ENCODE measurements at regions not wholly inside any gene's neighbourhood (a gene's known extent, or its start where the extent isn't known, plus 50 kb on each side); places are given as distances from the start of the nearest gene placed in this dataset.

GRCh38 chr1:208722592-208722991, 478.4 kb upstream of the PLXNA2 start:
- TF ChIP-seq TAF1 (IDR thresholded peaks at IDR 0.05; ENCODE audit: low read depth) (no peak), POLR2AphosphoS5 (IDR thresholded peaks at IDR 0.05) (no peak)
- Histone ChIP-seq H3F3A (ENCODE audit: insufficient read depth, low read length, poor library complexity, severe bottlenecking) (no peaks in the 10 kb centered on the region), H3K36me3 (ENCODE audit: insufficient read depth, low read length) (no peaks in the 10 kb centered on the region), H3K79me2 (replicated peaks; ENCODE audit: insufficient read depth, low read length) (no peaks in the 10 kb centered on the region), H4K20me1 (ENCODE audit: insufficient read depth) (no peaks in the 10 kb centered on the region), H3K9ac (ENCODE audit: low read length) (no peak overlapping the region), H3K27me3 (ENCODE audit: insufficient read depth, low read depth, low read length) (no peaks in the 10 kb centered on the region), H3K27ac (ENCODE audit: low read length) (no peak overlapping the region), H3K4me3 (ENCODE audit: low read length) (no peak overlapping the region), H3K4me2 (ENCODE audit: low read length) (no peak overlapping the region), H3K9me2 (ENCODE audit: insufficient read depth, low read length) (no peaks in the 10 kb centered on the region), H3K9me3 (ENCODE audit: low read length) (peaks cover 7% of the 10 kb centered on the region), H2AFZ (ENCODE audit: low read depth, low read length) (no peak overlapping the region)

- Histone ChIP-seq H3K4me2 (ENCODE audit: low read length) (no peak overlapping the region), H4K20me1 (ENCODE audit: insufficient read depth) (no peaks in the 10 kb centered on the region), H3K27me3 (ENCODE audit: insufficient read depth, low read depth, low read length) (no peaks in the 10 kb centered on the region), H3F3A (ENCODE audit: insufficient read depth, low read length, poor library complexity, severe bottlenecking) (no peaks in the 10 kb centered on the region), H3K79me2 (replicated peaks; ENCODE audit: insufficient read depth, low read length) (no peaks in the 10 kb centered on the region), H3K4me3 (ENCODE audit: low read length) (no peak overlapping the region), H3K36me3 (ENCODE audit: insufficient read depth, low read length) (no peaks in the 10 kb centered on the region), H2AFZ (ENCODE audit: low read depth, low read length) (no peak overlapping the region), H3K9ac (ENCODE audit: low read length) (no peak overlapping the region), H3K9me3 (ENCODE audit: low read length) (peaks cover 7% of the 10 kb centered on the region), H3K9me2 (ENCODE audit: insufficient read depth, low read length) (no peaks in the 10 kb centered on the region), H3K27ac (ENCODE audit: low read length) (no peak overlapping the region)
- no peak for TF ChIP-seq POLR2AphosphoS5 (IDR thresholded peaks at IDR 0.05)
- TF ChIP-seq EP300 (conservative IDR thresholded peaks at IDR 0.05; ENCODE audit: poor library complexity, severe bottlenecking): no peak
- TF ChIP-seq CTCF (IDR thresholded peaks at IDR 0.05; ENCODE audit: poor library complexity, severe bottlenecking): no peak
- no peak for TF ChIP-seq MXI1 (conservative IDR thresholded peaks at IDR 0.05; ENCODE audit: poor library complexity, severe bottlenecking)
- no peak for TF ChIP-seq RAD21 (conservative IDR thresholded peaks at IDR 0.05)
- TF ChIP-seq REST (IDR thresholded peaks at IDR 0.05; ENCODE audit: borderline replicate concordance): no peak
- no peak for TF ChIP-seq TAF1 (IDR thresholded peaks at IDR 0.05; ENCODE audit: low read depth)
- TF ChIP-seq EZH2 (IDR thresholded peaks at IDR 0.05; ENCODE audit: borderline replicate concordance, insufficient read depth, low read length, poor library complexity, severe bottlenecking): no peak
- no peak for TF ChIP-seq SMC3 (conservative IDR thresholded peaks at IDR 0.05; ENCODE audit: poor library complexity)
These were observed 479.9 kb upstream of the PLXNA2 start for GRCh38 chr1:208724079-208724478.

- H3F3A ChIP-seq (ENCODE audit: insufficient read depth, low read length, poor library complexity, severe bottlenecking): no peaks in the 10 kb centered on the region
- H3K36me3 ChIP-seq (ENCODE audit: insufficient read depth, low read length): no peaks in the 10 kb centered on the region
- H2AFZ ChIP-seq (ENCODE audit: low read depth, low read length): no peak overlapping the region
- H3K9ac ChIP-seq (ENCODE audit: low read length): no peak overlapping the region
- no peaks in the 10 kb centered on the region for H4K20me1 ChIP-seq (ENCODE audit: insufficient read depth)
- H3K4me3 ChIP-seq (ENCODE audit: low read length): no peak overlapping the region
- no peaks in the 10 kb centered on the region for H3K9me3 ChIP-seq (ENCODE audit: low read length)
- no peaks in the 10 kb centered on the region for H3K79me2 ChIP-seq (replicated peaks; ENCODE audit: insufficient read depth, low read length)
- no peak overlapping the region for H3K27ac ChIP-seq (ENCODE audit: low read length)
- no peaks in the 10 kb centered on the region for H3K27me3 ChIP-seq (ENCODE audit: insufficient read depth, low read depth, low read length)
- TF ChIP-seq REST (IDR thresholded peaks at IDR 0.05; ENCODE audit: borderline replicate concordance) (no peak), EZH2 (IDR thresholded peaks at IDR 0.05; ENCODE audit: borderline replicate concordance, insufficient read depth, low read length, poor library complexity, severe bottlenecking) (no peak), TAF1 (IDR thresholded peaks at IDR 0.05; ENCODE audit: low read depth) (no peak)
- no peak overlapping the region for H3K4me2 ChIP-seq (ENCODE audit: low read length)
- no peaks in the 10 kb centered on the region for H3K9me2 ChIP-seq (ENCODE audit: insufficient read depth, low read length)
These were observed 484.6 kb upstream of the PLXNA2 start for GRCh38 chr1:208728815-208729214.
